K562 (cell line): ENCODE measurements at regions not wholly inside any gene's neighbourhood (a gene's known extent, or its start where the extent isn't known, plus 50 kb on each side); places are given as distances from the start of the nearest gene placed in this dataset.
A peak's percentile ranks its signal among the peaks of the same experiment; 100 is the strongest.

Experiments
- BCL6 ChIP-seq: fragments of 250-450 bp; sonication (Bioruptor Pico); IDR thresholded peaks from 2 replicates; pipeline ENCODE4 v1.4.0; 2020
- BHLHE40 ChIP-seq: IDR thresholded peaks from 2 replicates; pipeline ENCODE4 v1.6.1; 2011; ENCODE audit warnings: low read length, improper control_type of control experiment
- MAFG ChIP-seq: fragments of 450-650 bp; conservative IDR thresholded peaks from 2 replicates; pipeline ENCODE4 v1.6.1; 2016; ENCODE audit warnings: missing genetic modification characterization, missing compliant biosample characterization
- NR2C2 ChIP-seq, 2 experiments: fragments of 200-800 bp in 1 of 2; sonication (Bioruptor generic) in 1 of 2; sonication (generic) in 1 of 2; formaldehyde crosslinking in 1 of 2; IDR thresholded peaks; 2 replicates each; pipeline versions ENCODE4 v1.6.1 to v1.8.0; 2016 to 2022; ENCODE audit warnings: mild to moderate bottlenecking in 1 of 2, missing compliant biosample characterization in 1 of 2, missing genetic modification characterization in 1 of 2, missing genetic modification reagents in 1 of 2
- RNF2 ChIP-seq: sonication (generic); IDR thresholded peaks from 2 replicates; pipeline ENCODE4 v1.6.1; 2016
- ZNF644 ChIP-seq: fragments of 200-800 bp; sonication (Bioruptor generic); IDR thresholded peaks from 2 replicates; pipeline ENCODE4 v1.6.1; 2016; ENCODE audit warnings: low read depth, missing genetic modification characterization, missing compliant biosample characterization
- ZNF76 ChIP-seq: fragments of 250-450 bp; sonication (Bioruptor Pico); IDR thresholded peaks from 2 replicates; pipeline ENCODE4 v1.4.0; 2020; ENCODE audit warnings: mild to moderate bottlenecking, moderate library complexity, borderline replicate concordance
- TF ChIP-seq, protein P1 (sequence below), 2 experiments: fragments of 450-650 bp in 1 of 2; sonication (generic) in 1 of 2; formaldehyde crosslinking in 1 of 2; IDR thresholded peaks; 2 replicates each; pipeline versions ENCODE4 v1.7.1 to v1.9.0; 2016 to 2022; ENCODE audit warnings: inconsistent platforms in 1 of 2, mild to moderate bottlenecking in 1 of 2, missing genetic modification reagents in 1 of 2
- TF ChIP-seq, protein P2 (sequence below), 2 experiments: fragments of 450-650 bp; conservative IDR thresholded peaks; 2 replicates each; pipeline ENCODE4 v1.6.1; 2017; ENCODE audit warnings: mild to moderate bottlenecking in 2 of 2, moderate library complexity in 2 of 2

DNA sequence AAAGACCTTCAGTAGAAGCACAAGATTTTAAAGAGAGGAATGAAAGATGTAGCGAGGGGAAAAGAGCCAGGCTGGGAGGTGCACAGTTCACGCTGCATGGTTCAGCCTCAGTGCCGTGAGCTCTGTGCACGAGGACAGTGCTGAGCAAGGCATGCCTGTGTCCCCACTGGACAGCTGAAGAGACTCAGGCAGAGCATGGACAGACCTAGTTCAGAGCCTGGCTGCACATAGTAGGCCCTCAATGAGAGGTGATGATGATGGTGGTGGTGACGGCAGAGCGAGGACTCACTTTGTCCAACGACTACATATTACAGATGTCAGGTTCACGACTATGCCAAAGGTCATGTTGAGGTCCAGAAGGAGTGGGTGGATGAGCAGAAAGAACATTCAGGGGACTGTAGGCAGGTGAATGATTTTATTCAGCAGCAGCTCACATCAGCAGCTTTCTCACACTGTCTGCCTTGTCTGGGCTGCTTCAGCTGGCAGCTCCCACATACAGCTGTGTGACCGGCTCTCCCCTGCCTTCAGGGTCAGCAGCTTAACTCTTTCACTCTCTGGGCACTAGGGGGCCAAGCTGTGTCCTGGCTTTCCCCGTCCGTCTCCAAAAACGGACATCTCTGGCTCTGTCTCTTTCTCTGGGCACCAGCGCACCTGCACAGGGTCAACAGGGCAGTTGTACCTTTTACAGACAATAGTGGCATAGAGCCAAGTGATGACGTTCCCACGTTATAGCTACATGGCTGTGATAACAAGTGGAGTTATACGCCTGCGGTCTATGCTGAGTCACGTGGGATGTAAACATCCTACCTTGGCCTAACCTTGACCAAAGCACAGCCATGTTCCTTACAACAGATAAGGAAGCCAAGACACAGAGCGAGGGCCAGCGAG lies 83.4 kb upstream of the KCNK12 start (continued):
- TF ChIP-seq NR2C2 (CRISPR knock-in tag; IDR thresholded peaks at IDR 0.05) (no peak), NR2C2 (tag; IDR thresholded peaks at IDR 0.05) (peak; percentile 58; the same call in 1 of the 2 replicates), BCL6 (CRISPR knock-in tag) (peak; percentile 50; the same call in 1 of the 2 replicates), MAFG (tag) (peak; percentile 73), RNF2 (no peak), ZNF644 (tag) (peak; percentile 69; the same call in 1 of the 2 replicates), BHLHE40 (peak; percentile 24; the same call in 1 of the 2 replicates), ZNF76 (CRISPR knock-in tag) (0 out of 2 replicates have a peak, but pooled peaks have one; percentile 38)
- TF ChIP-seq, protein P1, sequence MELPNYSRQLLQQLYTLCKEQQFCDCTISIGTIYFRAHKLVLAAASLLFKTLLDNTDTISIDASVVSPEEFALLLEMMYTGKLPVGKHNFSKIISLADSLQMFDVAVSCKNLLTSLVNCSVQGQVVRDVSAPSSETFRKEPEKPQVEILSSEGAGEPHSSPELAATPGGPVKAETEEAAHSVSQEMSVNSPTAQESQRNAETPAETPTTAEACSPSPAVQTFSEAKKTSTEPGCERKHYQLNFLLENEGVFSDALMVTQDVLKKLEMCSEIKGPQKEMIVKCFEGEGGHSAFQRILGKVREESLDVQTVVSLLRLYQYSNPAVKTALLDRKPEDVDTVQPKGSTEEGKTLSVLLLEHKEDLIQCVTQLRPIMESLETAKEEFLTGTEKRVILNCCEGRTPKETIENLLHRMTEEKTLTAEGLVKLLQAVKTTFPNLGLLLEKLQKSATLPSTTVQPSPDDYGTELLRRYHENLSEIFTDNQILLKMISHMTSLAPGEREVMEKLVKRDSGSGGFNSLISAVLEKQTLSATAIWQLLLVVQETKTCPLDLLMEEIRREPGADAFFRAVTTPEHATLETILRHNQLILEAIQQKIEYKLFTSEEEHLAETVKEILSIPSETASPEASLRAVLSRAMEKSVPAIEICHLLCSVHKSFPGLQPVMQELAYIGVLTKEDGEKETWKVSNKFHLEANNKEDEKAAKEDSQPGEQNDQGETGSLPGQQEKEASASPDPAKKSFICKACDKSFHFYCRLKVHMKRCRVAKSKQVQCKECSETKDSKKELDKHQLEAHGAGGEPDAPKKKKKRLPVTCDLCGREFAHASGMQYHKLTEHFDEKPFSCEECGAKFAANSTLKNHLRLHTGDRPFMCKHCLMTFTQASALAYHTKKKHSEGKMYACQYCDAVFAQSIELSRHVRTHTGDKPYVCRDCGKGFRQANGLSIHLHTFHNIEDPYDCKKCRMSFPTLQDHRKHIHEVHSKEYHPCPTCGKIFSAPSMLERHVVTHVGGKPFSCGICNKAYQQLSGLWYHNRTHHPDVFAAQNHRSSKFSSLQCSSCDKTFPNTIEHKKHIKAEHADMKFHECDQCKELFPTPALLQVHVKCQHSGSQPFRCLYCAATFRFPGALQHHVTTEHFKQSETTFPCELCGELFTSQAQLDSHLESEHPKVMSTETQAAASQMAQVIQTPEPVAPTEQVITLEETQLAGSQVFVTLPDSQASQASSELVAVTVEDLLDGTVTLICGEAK (IDR thresholded peaks at IDR 0.05), result no peak
- TF ChIP-seq, protein P1 (CRISPR knock-in tag; IDR thresholded peaks at IDR 0.05), result no peak
- TF ChIP-seq, protein P2, sequence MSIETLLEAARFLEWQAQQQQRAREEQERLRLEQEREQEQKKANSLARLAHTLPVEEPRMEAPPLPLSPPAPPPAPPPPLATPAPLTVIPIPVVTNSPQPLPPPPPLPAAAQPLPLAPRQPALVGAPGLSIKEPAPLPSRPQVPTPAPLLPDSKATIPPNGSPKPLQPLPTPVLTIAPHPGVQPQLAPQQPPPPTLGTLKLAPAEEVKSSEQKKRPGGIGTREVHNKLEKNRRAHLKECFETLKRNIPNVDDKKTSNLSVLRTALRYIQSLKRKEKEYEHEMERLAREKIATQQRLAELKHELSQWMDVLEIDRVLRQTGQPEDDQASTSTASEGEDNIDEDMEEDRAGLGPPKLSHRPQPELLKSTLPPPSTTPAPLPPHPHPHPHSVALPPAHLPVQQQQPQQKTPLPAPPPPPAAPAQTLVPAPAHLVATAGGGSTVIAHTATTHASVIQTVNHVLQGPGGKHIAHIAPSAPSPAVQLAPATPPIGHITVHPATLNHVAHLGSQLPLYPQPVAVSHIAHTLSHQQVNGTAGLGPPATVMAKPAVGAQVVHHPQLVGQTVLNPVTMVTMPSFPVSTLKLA (conservative IDR thresholded peaks at IDR 0.05), result peak; percentile 58; a peak in 2 of 4 replicates
